SIG-M5 (cell line): ENCODE measurements at regions not wholly inside any gene's neighbourhood (a gene's known extent, or its start where the extent isn't known, plus 50 kb on each side); places are given as distances from the start of the nearest gene placed in this dataset.
"Not testable (repeated sequence)": the region's sequence is repeated elsewhere in the genome, so short reads cannot be mapped to it uniquely, and the experiment has no call there.

Experiments
- DNase-seq: peaks from one replicate; lab custom pipeline; 2025; lab: John Stamatoyannopoulos, UW

DNA sequence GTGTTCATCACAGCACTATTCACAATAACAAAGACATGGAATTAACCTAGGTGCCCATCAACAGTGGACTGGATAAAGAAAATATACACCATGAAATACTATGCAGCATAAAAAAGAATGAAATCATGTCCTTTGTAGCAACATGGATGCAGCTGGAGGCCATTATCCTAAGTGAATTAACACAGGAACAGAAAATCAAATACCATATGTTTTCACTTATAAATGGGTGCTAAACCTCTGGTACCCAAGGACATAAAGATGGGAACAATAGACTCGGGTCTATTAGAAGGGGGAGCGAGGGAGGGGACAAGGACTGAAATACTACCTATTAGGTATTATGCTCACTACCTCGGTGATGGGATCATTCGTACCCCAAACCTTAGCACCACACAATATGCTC, 66.4 kb upstream of the PTPN13 start:
- DNase-seq, result not testable (repeated sequence)

DNA sequence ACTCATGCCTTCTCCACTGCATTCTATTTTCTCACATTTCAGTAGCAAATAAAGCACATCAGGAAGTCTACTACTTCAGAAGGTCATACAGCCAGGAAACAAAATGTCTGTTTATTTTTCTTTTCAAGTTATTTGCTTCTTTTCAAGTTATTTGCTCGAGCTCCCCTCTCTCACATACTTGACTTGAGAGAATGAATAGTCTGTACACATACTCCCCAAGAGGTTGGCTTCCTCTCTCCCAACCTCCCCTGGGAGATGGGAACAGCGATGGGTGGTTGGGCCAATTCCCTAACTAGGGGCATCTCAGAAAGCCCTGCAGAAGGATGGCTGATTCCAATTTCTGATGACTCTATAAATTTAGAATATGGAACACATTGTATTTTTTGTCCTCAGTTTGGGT, 64.7 kb upstream of the PTPN13 start:
- DNase-seq, result no peak

DNA sequence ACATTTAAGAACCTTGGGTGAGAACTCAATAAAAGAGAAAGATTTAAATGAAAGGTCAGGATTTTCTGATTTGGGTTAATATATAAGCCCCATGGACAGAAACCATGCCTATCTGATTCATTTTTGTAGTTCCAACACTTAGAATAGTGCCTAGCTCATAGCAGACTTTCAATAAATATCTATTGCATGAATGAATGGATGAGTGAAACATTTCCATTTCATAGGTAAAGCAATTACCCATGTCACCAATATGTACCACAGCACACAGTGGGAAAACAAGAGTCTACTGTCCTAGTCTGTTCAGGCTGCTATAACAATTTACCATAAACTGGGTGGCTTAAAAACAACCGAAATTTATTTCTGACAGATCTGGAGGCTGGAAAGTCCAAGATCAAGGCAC, 63.9 kb upstream of the PTPN13 start:
- DNase-seq, result no peak

DNA sequence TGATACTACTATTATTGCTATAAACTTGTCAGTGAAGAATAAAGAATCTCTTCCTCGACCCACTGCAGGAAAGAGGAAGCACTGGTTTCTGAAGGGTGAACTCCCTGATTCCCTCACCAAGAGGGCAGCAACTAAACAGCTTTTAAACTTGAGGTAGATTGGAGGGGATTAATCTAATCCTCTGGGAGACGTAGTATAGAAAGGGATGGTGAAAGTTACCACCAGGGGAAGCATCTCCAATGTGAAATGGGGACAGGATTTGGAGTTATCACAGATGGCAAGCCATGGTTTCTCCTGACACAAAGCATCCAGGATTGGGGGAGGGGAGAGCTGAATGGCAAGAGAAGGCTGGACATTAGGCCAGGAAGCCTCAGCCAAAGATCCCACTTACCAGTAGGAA, 62.7 kb upstream of the PTPN13 start:
- no peak for DNase-seq

DNA sequence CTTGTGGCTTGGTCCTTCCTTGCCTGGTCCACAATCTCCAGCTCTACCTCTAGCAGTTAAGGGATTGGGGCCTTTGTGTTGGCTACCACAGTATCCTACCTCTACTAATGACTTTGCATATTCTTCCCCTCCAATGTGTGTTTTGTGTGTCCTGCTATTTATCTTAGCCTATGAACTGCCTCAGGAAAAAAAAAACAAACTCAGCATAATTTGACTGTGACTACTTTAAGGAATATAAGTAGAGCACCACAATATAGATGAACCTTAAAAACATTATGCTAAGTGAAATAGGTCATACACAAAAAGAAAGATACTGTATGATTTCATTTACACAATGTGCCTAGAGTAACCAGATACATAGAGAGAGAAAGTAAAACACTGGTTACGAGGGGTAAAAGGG, 61.3 kb upstream of the PTPN13 start:
- no peak for DNase-seq

DNA sequence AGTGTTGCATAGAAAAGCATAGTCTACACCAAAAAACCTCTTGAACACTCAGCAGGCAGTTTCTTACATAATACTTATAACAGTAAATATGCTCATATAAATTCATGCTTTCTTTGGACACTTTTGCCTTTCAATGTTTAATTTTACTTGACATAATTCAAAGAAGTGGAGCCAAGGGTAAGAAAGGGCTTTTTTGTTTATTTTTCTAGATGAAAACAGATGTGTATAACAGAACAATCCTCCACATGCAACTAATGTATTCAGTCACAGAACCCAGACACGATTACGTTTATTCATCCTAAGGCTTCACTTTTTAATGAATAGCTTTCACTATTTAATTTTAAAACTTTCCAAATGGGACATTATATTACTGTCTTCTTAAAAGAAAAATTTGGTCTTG, 58.0 kb upstream of the PTPN13 start:
- DNase-seq, result no peak

DNA sequence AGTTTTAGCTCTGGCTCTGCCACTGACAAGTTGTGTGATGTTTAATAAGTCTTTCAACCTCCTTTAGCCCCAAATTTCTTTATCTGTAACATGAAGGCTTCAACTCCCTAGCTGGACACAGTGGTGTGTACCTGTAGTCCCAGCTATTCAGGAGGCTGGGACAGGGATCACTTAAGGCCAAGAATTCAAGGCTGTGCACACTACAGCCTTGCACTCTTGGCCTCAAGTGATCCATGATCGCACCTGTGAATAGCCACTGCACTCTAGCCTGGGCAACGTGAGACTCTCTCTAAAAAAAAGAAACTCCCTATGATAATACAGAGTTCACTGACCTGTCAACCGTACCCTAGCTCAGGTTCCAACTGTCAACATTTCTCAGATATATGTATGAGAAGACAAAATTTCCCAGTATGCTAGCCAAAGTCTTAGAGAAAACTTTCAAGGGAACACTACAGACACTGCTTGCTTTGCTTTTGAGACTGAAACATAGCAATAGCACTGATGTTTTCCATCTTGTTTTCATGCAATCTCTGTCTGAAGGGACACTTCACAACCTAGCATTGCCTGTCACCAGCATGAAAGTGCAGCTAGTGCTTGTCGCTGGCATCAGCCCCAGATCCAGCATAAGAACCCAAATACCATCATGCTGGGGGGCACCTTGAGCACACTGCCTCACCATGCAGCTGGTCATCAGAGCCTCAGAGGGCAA, 51.6 kb upstream of the PTPN13 start:
- no peak for DNase-seq

DNA sequence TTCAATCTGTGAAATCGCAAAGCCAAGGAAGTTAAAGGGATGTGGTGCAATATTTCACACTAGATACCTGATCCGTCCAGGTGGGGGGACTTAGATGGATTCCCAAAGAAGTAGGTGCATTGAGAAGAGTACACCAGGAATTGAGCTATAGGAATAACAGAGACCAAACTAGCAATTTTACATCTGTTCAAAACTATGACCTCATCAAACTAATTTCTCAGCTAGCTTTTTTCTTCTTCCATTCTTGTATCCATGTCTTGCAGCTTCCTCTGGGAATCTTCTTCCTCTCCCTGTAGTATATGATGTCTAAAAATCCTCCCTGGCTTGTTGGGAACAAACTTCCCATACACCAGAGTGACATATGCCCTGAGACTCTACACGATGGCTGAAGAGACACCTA, 51.0 kb upstream of the PTPN13 start:
- no peak for DNase-seq

DNA sequence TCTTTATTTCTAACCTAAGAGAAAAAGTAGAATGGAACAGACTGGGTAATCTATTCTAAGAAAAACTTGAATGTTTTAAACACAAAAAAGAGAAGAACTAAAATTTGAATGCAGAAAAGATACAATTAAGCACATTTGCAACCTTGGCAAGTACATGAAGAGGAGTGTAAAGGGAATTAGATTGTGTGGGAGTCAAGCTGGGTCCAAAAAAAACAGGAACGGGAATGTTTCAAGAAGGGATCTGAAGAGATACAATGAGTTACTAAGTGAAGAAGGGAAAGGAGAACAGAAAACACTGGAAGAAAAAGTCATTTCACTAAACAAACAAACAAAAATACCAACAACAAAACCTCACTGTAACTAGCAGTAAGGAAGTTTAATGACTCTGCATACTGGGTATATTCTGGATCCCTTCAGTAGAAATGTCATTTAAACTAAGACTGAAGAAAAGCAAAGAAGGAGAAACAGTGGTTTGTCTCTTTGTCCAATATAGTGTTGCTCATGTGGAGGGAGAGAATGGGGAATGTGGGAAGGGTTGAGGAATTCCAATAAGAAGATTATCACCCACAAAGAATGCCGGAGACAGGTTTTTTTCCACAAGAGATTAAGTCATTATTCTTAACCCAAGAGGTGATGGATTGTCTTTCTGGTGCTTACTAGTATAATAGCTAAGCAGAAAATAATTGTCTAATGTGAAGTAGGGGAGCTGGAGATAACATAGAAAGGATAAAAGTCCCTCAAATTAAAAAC, 50.4 kb upstream of the PTPN13 start:
- DNase-seq, result no peak

DNA sequence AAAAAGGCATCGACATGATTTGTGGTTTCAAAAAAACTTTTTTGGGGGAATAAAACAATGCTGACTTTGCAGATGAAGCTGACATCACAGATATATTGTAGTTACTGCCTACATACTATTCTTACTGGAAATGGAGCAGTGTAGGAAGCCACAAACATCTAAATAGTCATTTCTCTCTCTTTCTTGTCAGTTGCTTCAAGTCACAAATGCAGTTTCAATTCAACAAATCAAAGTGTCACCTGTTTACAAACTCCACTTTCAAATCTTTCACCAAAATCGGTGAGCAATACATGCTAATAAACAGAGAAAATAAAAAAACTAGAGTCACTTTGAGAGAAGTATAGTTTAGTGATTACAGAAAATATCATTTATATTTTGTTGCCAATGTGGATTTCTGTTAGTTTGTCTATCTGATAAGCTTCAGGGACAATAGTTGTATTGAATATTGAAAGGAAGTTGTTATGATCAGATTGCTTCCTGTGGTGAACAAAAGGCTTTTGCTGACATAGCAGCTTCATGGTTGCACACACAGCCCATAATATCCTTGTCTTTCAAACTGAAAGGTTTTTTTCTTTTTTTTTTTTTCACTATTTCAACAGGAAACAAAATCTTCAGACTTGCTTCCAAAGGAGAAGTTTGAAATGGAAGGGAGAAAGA, 49.7 kb upstream of the PTPN13 start:
- no peak for DNase-seq
